Bone marrow (tissue), 2 donors: ENCODE measurements at regions not wholly inside any gene's neighbourhood (a gene's known extent, or its start where the extent isn't known, plus 50 kb on each side); places are given as distances from the start of the nearest gene placed in this dataset.
"Not testable (repeated sequence)": the region's sequence is repeated elsewhere in the genome, so short reads cannot be mapped to it uniquely, and the experiment has no call there.

Experiments used
- DNase-seq, 2 donors: peaks; one replicate each; lab custom pipeline; 2025; lab: John Stamatoyannopoulos, UW

DNA sequence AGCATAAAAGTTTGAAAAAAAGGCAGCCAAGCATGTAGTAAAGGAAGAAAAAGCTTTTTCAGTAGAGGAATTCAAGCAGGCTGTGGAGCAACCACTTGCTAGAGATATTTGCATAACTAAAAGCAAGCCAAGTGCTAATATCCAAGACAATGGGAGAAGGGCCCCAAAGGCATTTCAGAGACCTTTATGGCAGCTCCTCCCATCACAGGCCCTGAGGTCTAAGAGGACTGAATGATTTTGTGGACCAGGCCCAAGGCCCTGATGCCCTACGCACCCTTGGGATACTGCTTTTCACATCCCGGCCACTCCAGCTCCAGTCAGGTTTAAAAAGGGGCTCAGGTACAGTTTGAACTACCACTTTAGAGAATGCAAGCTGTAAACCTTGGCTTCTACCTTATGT lies 261.7 kb upstream of the SEMA3C start:
- DNase-seq, result no peak

- DNase-seq, result no peak
These were observed 256.6 kb upstream of the SEMA3C start for GRCh38 chr7:81175275-81175940.

GRCh38 chr7:81173766-81174281 lies 255.0 kb upstream of the SEMA3C start:
- DNase-seq, result no peak

- no peak for DNase-seq
These were observed 251.4 kb upstream of the SEMA3C start for GRCh38 chr7:81170291-81170690.

- no peak for DNase-seq
These were observed 249.1 kb upstream of the SEMA3C start for GRCh38 chr7:81167934-81168333.

- no peak for DNase-seq
These were observed 246.2 kb upstream of the SEMA3C start for GRCh38 chr7:81165070-81165469.

GRCh38 chr7:81162771-81163525 lies 244.1 kb upstream of the SEMA3C start:
- DNase-seq, result no peak

GRCh38 chr7:81162234-81162633 lies 243.4 kb upstream of the SEMA3C start:
- DNase-seq, result no peak

DNA sequence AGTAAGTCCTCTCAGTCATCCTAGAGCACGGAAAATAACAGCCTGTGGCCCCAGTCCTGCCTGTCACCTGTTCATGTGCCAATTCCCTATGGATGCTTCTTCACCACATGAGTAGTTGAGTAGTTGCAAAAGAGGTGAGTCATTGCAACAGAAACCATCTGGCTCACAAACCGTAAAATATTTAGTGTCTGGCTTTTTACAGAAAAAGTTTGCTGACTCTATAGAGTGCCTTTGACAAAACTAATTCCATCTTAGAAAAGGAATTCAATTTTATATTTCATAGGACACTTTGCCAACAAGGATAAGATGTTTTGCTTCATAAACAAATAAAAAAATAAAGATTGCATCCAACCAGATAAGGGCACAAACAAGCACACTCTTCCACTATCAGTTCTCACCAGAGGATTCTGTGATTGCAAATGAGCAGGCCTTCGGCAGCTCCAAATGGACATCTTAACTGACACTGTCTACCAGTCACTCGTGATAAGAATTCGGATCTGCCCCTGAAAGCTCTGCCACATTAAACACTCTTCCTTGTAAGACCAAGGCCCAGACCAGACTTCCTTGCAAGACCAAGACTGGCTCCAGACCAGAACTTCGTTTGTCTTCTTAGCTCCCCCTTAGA lies 242.7 kb upstream of the SEMA3C start:
- no peak for DNase-seq

DNA sequence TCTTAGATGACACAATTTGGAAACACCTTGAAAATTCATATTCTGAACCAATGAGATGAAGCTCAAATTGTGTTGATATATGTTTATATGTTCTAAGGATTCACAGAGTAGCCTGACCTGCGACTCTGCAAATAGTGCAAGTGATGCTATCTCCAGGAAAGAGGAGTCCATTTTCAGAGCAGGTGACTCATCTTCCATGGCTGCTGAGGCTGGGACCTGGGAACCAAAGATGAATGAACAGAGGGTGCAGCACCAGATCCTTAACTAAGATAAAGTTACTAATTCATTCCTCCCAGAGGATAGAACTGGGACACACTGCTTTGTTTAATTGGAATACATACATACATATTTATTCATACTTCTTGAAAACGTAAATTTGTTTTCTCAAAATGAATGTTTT lies 240.6 kb upstream of the SEMA3C start:
- no peak for DNase-seq

DNA sequence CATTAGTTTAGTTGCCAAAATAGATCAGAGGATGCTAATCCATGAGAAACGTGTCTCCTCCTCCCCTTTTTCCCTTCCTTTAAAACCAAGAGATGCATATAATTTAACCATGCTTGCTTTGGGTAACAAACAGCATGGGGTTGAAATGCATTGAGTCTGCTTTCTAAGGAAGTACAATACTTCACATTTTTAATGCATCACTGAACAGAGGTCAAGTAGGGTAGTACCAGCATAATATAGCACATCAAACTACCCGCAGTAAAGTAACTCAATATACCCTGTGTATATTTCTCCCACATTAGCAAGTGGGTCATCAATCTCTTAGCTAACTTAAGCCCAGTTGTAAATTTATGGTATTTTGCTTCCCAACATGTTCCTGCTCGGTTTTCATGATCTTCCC lies 239.3 kb upstream of the SEMA3C start:
- DNase-seq, result no peak

GRCh38 chr7:81155654-81156373 lies 237.0 kb upstream of the SEMA3C start:
- DNase-seq, result no peak

- no peak for DNase-seq
These were observed 235.7 kb upstream of the SEMA3C start for GRCh38 chr7:81154565-81154964.

GRCh38 chr7:81152925-81153324 lies 234.1 kb upstream of the SEMA3C start:
- DNase-seq, result not testable (repeated sequence)

DNA sequence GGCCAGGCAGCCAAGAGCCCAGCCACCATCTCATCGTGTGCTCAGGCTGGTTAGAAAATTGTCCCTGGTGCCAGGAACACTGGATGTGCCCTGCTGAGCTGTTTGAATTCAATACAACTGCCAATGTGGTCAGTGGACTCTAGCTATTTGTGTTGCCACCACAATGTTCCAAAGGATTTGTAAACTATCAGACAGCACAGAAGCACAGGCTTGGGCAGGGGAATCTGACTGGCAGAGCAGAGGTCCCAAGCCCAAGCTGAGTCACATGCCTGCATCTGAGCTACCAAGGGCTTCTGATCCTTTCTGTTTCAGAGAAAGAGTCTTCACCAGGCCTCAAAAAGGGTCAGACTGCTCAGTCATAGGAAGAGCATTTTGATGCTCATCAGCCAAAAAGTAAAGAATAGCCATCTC lies 232.1 kb upstream of the SEMA3C start:
- DNase-seq, result no peak

DNA sequence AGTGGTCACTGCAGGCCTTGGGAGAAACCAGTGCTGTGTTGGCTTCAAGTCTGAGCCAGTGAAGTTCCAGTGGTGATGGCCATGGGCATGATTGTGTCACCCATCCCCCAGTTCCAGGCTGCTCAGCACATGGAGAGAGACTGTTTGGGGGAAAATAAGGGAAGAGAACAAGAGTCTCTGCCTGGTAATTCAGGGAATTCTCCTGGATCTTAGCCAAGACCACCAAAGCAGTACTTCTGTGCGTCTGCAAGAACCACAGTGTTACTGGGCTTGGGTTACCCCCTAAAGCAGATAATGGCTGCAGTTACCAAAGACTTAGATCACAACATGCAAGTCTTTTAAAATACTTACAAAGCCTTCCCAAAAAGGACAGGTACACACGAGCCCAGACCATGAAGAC lies 225.0 kb upstream of the SEMA3C start:
- DNase-seq, result no peak

DNA sequence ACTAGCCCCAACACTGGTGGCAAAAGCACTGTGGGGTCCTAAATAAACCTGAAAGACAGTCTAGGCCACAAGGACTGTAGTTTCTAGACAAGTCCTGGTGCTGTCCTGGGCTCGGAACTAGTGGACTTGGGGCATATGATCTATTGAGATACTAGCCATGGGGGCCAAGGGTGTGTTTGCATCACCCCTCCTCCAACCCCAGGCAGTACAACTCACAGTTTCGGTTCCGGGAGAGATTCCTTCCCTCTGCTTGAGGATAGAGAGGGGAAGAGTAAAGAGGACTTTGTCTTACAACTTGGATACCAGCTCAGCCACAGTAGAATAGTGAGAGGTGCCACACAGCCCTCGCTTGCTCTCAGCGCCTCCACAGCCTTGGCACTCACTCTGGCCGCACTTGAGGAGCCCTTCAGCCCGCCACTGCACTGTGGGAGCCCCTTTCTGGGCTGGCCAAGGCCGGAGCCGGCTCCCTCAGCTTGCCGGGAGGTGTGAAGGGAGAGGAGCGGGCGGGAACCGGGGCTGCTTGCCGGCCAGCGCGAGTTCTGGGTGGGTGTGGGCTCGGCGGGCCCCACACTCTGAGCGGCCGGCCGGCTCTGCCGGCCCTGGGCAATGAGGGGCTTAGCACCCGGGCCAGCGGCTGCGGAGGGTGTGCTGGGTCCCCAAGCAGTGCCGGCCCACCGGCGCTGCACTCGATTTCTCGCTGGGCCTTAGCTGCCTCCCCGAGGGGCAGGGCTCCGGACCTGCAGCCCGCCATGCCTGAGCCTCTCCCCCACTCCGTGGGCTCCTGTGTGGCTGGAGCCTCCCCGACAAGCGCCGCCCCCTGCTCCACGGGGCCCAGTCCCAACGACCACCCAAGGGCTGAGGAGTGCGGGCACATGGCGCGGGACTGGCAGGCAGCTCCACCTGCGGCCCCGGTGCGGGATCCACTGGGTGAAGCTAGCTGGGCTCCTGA lies 222.7 kb upstream of the SEMA3C start:
- DNase-seq, result not testable (repeated sequence)

GRCh38 chr7:81140775-81141174 lies 221.9 kb upstream of the SEMA3C start:
- peak in 1 of 2 donors; percentile 66 for DNase-seq

DNA sequence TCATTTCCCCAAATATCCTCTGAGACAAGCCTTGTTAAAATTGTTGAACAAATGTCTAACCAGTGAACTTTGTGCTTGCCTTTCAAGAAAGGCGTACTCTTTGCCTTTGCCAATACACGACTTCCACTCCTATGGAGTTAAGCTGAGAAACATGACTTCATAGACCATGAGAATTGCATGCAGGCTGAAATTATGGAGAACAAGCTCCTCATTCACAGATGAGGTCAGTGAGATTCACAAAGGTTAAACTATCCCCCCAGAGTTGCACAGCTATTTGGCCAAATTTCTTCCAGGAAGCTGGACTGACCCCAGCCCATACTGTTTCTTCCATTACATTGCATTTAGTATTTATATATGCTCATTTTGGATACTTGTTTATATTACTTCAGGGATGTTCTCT lies 221.4 kb upstream of the SEMA3C start:
- DNase-seq, result no peak

DNA sequence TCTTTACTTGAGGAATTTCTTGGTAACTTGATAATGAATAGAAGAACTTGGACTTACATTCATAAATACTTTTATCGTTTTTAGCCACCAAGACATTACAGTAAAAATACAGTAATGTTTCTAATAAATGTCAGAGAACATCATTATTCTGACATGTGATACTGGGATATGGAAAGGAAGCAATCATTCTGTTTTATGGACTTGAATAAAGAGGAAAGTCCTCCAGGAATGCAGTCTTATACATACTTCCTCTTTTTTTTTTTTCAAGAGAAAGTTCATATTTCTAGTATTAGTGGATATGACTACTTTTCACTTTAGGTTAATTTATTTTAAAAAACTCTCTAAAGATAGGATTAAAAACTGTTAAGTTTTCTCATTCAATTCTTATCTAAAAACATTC lies 220.0 kb upstream of the SEMA3C start:
- peak in 1 of 2 donors; percentile 3 for DNase-seq

- DNase-seq, result no peak
These were observed 216.5 kb upstream of the SEMA3C start for GRCh38 chr7:81135324-81135723.
